Stimulated activated CD8-positive, alpha-beta memory T cell treated with anti-CD3 and anti-CD28 coated beads, Interleukin-7, amount 100 ng/mL, for 4 hours (primary cell): ENCODE measurements at regions not wholly inside any gene's neighbourhood (a gene's known extent, or its start where the extent isn't known, plus 50 kb on each side); places are given as distances from the start of the nearest gene placed in this dataset.
"Not testable (repeated sequence)": the region's sequence is repeated elsewhere in the genome, so short reads cannot be mapped to it uniquely, and the experiment has no call there.

Source experiments
- DNase-seq, 2 donors: peaks; one replicate each; pipeline ENCODE4 v3.0.0-alpha.2; 2020; ENCODE audit warnings: low read depth in 2 of 2

GRCh38 chr2:136715146-136715545, 50.2 kb upstream of the THSD7B start:
- DNase-seq = no peak

- DNase-seq = no peak
These were observed 50.8 kb upstream of the THSD7B start for GRCh38 chr2:136714452-136714951.

- no peak for DNase-seq
These were observed 51.6 kb upstream of the THSD7B start for GRCh38 chr2:136713739-136714138.

- DNase-seq = no peak
These were observed 60.0 kb upstream of the THSD7B start for GRCh38 chr2:136705336-136705735.

GRCh38 chr2:136703214-136703613, 62.1 kb upstream of the THSD7B start:
- DNase-seq = no peak

- no peak for DNase-seq
These were observed 68.9 kb upstream of the THSD7B start for GRCh38 chr2:136696438-136696837.

GRCh38 chr2:136693966-136694365, 71.4 kb upstream of the THSD7B start:
- DNase-seq = no peak

GRCh38 chr2:136680079-136680478, 85.3 kb upstream of the THSD7B start:
- DNase-seq = not testable (repeated sequence)

GRCh38 chr2:136665736-136666135, 99.6 kb upstream of the THSD7B start:
- no peak for DNase-seq

GRCh38 chr2:136664713-136665405, 100.5 kb upstream of the THSD7B start:
- DNase-seq = no peak

GRCh38 chr2:136658201-136658600, 107.1 kb upstream of the THSD7B start:
- DNase-seq = no peak

GRCh38 chr2:136653861-136654260, 111.5 kb upstream of the THSD7B start:
- DNase-seq = no peak

- no peak for DNase-seq
These were observed 113.8 kb upstream of the THSD7B start for GRCh38 chr2:136651456-136652010.

- no peak for DNase-seq
These were observed 118.3 kb upstream of the THSD7B start for GRCh38 chr2:136647039-136647438.

- DNase-seq = no peak
These were observed 120.0 kb upstream of the THSD7B start for GRCh38 chr2:136645236-136645828.

- no peak for DNase-seq
These were observed 125.7 kb upstream of the THSD7B start for GRCh38 chr2:136639651-136640050.

GRCh38 chr2:136638193-136638592, 127.2 kb upstream of the THSD7B start:
- no peak for DNase-seq

- DNase-seq = no peak
These were observed 127.9 kb upstream of the THSD7B start for GRCh38 chr2:136637402-136637801.

GRCh38 chr2:136628490-136628889, 136.9 kb upstream of the THSD7B start:
- DNase-seq = no peak

- no peak for DNase-seq
These were observed 152.2 kb upstream of the THSD7B start for GRCh38 chr2:136613096-136613495.

GRCh38 chr2:136612079-136612478, 153.3 kb upstream of the THSD7B start:
- no peak for DNase-seq

- DNase-seq = no peak
These were observed 153.9 kb upstream of the THSD7B start for GRCh38 chr2:136611451-136611850.

- DNase-seq = no peak
These were observed 182.6 kb upstream of the THSD7B start for GRCh38 chr2:136582628-136583205.
